HPDE6-E6E7 (cell line): ENCODE measurements at regions not wholly inside any gene's neighbourhood (a gene's known extent, or its start where the extent isn't known, plus 50 kb on each side); places are given as distances from the start of the nearest gene placed in this dataset.

Source experiments
- DNase-seq: peaks from one replicate; pipeline ENCODE4 v3.0.0; 2011; ENCODE audit warnings: missing footprints; ENCODE audit errors: extremely low spot score

DNA sequence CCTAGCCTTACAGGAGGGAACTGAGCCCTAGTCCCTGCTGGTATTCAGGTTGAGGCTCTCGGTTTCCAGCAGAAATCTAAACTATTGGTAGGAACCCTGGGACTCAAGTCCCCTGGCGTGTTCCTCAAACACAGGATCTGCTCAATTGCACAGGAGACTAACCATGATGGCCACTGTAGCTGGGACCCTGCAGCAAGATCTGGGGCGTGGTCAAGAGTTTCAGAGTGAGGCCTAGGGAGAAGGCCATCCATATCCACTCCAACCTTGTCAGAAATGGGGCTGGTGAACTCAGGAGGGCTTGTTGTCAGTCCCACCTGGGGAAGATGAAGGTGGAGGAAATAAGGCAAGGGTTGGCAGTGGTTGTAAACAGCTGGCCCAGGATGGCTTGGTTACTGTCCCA, 49.9 kb upstream of the PAX6 start:
- no peak for DNase-seq
